GM11168 (cell line): ENCODE measurements at regions not wholly inside any gene's neighbourhood (a gene's known extent, or its start where the extent isn't known, plus 50 kb on each side); places are given as distances from the start of the nearest gene placed in this dataset.
"Not testable (repeated sequence)": the region's sequence is repeated elsewhere in the genome, so short reads cannot be mapped to it uniquely, and the experiment has no call there.

Source experiments
- in situ Hi-C: fragments of 300-500 bp; cut with MboI; formaldehyde crosslinking; loops from one replicate; pipeline ENCODE4 v1.12.0; 2022; ENCODE audit warnings: low sequenced_read_pairs; ENCODE audit not compliant: unreplicated experiment

DNA sequence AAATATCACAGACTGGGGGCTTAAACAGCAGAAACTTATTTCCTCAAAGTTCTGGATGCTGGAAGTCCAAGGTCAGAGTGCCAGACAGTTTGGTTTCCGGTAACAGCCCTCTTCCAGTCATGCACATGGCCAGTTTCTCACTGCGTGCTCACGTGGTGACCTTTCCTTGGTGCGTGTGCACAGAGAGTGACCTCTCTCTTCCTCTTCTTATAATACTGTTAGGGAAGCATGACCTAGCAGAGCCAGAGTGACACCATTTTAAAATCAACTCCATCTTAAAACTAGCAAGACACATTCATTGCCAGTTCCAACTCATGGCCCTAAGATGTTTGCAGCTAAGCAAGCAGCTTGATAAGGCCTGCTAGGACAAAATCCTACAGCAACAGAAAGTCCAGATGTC lies 221.5 kb upstream of the DAAM1 start:
- in situ Hi-C loops, result no loop called here

DNA sequence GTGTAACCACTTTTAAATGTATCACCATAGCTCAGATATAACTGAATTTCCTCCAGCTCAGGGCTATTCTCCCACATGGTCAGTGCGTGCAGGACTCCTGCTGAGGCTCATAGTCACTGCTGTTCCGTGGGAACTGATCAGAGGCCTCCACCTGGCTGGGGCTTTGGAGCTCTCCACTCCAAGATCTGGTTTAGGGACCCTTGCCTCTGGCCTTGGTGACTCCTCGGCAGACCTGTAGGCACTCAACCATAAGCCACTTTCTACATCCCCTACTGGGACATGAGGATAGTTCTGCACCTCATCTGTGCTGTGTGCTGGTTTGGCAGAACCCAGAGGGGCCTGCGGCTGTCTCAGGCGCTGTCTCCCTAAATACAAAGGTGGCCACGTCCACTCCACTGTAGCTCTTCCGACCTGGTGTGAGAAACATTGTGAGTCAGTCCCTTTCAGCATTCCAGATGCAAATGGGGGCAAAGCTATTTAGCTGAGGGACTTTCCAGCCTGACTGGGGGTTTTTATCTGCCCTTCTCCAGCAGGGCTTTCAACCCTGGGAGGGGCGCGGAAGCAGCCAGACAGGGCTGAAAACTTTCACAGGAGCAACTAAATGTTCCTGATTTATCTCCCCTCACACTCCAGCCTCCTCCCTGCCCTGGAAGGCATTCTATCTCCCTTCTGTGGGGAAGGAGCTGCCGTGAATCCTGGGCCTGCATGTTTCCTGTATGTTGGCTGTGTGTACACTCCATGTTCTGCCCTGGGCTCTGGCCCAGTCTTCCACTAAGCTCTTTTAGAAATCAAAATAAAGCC lies 218.3 kb upstream of the DAAM1 start:
- in situ Hi-C loops, result no loop called here

DNA sequence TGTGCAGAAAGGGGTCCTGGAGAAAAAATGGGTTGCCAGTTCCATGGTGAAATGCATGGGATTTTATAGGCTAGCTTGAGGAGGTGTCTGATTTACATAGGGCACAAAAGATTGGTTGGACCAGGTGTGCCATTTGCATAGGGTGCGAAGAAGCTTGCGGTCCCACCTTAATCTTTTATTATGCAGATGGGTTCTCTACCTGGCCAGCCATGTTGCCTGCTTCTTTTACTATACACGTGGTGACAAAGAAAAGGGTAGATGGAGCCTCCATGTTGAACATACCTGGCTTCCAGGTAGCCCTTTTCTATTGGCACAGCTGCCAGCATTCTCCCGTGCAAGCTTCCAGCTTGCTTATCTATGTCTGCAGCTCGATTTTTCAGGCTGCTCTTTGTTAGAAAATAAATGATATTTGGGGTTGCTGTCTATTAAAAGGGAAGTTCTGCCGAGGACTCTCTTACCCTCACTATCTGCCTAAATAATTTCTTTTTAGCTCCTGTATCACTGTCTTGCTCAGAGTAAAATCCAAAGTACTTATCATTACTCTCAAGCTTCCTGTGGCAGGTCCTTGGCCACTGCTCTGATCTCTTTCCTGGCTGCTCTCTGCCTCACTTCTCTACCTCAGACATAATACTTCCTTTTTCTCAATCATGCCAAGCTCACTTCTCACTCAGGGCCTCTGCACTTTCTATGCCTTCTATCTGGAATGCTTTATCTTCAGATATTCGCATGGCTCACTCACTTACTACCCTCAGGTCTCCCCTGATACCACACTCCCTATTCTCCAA lies 216.0 kb upstream of the DAAM1 start:
- in situ Hi-C loops, result no loop called here

DNA sequence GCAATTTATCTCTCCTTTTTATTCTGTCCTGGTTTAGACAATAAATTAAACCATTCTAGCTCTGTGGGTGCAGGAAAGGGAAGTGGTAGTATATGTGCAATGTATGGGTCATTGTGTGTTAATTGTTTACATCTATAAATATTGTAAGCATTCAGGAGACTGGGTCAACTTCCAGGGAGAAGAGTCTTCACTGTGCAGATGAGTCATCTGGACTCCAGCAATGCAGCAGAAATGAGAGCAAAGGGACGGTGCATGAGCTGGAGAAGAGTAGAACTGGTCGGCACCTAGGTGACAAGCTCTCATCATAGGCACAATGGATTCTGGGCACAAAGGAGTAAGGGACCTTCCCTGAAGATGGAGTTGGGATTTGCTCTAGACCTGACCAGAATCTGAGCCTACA lies 211.1 kb upstream of the DAAM1 start:
- in situ Hi-C loops, result no loop called here

DNA sequence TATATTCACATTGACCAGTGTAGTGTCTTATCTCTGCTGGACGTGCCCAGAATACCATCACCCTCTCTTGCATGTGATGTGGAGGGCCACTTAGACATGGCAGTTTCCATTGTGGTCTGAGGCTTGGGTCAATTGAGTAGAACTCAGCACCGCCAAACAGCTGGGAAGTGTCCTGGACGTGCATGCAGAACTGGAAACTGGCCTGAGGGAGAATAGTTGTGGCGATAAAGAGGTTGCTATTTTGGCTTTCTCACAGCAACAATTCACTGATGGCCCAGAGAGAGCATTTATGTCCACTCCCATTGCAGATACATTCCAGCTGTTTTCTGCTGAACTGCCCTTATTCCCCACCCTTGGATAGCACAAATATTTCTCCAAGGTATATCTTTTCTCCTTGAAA lies 210.1 kb upstream of the DAAM1 start:
- in situ Hi-C loops, result no loop called here

DNA sequence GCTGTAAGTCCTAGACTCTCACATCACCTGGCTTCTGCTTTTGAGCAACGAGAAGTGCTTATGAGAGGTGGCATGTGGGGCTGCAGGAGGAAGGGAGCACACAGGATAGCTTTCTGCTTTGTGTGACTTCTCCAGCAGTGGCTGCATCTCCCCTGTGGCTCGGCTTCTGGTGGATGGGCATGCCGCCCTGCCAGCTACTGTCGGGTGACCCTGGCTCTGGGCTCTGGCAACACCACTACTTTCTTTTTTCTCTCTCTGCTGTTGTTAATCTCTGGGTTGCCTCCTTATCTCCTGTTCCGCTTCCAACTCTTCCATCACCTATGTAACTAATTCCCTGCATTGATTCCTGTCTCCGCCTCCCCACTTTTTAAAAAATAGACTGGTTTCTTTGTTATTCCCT lies 209.1 kb upstream of the DAAM1 start:
- in situ Hi-C loops, result no loop called here

DNA sequence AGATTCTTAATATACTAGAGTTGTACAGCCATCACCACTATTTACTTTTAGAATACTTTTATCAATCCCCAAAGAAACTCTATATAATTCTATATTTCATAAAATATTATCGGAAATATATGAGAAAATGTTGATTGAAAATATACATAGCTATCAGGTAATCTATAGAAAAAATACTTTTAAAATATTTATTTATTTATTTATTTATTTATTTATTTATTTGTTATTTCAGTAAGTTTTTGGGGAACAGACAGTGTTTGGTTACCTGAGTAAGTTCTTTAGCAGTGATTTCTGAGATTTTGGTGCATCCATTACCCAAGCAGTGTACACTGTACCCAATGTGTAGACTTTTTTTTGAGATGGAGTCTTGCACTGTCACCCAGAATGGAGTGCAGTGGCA lies 206.6 kb upstream of the DAAM1 start:
- in situ Hi-C loops, result no loop called here

DNA sequence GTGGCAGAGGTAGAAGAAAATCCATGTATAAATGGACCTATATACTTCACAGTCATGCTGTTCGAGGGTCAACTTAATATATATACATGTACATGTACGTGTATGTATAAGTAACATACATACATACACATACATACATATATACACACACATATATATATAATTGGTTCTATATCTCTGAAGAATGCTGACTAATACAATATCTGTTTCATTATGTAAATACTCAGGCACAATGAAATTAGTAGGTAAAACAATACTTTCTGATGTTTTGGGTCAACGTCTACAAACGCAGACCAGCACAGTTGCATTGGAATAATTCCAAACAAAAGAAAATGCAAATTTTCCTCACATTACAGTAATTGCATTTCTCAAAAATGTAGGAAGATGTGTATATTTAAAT lies 202.7 kb upstream of the DAAM1 start:
- in situ Hi-C loops, result no loop called here

DNA sequence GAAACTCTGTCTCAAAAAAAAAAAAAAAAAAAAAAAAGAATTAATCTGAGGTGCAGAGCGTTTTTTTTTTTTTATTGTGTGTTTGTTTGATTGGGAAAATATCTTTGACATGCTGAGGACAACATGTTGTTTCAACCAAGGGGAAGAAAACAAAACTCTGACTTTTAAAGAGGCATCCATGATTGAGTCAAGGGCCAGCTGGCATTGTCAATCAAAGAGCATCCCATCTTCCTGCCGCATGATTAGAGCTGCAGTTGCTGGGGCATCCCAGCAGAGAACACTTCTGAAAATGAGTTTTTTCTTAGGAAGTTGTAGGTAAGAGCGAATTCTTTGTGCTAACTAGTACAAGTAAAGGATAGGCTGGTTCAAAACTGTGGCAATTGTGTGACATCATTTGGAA lies 200.9 kb upstream of the DAAM1 start:
- in situ Hi-C loops, result no loop called here

DNA sequence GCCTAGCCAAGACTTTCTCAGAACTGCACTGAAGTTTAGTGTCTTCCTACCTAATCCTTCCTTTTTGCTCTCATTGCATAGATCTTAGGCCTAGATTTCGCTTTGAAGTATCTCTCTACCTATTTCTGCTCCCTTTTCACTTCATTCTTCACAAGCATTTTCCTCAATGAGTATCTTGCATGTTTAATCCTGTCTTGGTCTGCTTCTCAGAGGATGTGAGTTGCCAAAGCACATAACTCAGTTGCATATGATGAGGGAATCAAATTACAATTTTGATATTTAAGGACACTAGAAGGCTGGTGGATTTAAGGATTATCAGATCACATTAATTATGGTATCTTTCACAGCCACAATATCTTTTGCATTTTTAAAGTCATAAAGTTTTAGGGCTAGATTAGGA lies 195.5 kb upstream of the DAAM1 start:
- in situ Hi-C loops, result no loop called here

DNA sequence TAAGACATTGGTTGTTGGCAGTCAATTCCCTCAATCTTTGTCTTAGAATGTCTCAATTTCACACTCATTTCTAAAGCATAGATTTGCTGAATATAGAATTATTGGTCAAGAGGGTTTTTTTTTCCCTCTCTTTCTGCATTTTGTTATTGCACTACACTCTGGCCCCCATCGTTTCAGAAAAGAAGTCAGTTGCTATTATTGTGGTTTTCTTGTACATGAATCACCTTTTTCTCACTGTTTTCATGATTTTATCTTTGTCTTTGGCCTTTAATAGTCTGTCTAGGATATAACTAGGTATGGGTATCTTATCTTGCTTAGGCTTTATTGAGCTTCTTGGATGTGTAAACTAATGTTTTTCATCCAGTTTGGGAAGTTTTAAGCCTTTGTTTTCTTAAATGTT lies 194.3 kb upstream of the DAAM1 start:
- in situ Hi-C loops, result no loop called here

DNA sequence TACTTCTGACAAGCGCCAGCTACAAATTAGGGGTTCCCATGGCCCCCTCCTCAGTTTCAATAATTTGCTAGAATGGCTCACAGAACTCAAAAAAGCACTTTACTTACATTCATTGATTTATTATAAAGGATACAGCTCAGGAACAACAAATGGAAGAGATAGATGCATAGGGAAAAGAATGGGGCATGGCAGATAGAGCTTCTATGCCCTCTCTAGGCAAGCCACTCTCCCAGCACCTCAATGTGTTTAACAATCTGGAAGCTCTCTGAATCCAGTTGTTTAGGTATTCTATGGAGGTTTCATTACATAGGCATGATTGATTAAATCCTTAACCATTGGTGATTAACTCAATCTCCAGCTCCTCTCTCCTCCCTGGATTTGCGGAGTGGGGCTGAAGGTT lies 184.5 kb upstream of the DAAM1 start:
- in situ Hi-C loops, result no loop called here

DNA sequence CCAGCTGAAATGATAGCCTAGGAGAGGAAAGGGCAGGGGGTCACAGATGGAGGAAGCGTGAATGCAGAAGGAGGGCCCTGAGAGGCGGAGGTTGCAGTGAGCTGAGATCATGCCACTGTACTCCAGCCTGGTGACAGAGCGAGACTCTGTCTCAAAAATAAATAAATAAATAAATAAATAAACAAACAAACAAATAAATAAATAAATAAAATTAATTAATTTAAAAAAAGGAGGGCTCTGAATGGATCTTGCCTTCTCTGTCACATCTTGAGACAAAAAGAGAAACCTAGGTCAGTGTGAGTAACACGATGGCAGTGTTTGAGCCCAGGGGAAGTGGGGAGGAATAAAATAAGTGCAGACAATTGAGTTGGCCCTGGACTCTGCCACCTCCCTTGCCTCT lies 182.3 kb upstream of the DAAM1 start:
- in situ Hi-C loops, result not testable (repeated sequence)

DNA sequence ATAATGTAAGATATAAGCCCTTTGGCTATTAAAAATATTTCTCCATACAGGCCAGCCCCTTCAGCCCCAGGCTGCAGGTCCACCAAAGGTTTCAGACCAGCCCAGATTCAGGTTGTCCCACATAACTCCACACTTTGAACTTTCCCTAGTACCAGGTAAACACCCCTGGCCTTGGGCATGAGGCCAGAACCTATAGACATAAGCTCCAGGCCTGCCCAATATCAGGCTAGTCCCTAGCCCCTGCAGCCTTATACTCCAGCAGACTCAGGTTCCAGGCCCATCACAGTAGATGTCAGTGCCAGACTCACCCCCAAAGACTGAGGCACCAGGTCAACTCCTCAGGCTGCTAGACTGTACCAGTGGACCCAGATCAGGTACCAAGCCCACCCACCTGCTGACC lies 178.5 kb upstream of the DAAM1 start:
- in situ Hi-C loops, result no loop called here

DNA sequence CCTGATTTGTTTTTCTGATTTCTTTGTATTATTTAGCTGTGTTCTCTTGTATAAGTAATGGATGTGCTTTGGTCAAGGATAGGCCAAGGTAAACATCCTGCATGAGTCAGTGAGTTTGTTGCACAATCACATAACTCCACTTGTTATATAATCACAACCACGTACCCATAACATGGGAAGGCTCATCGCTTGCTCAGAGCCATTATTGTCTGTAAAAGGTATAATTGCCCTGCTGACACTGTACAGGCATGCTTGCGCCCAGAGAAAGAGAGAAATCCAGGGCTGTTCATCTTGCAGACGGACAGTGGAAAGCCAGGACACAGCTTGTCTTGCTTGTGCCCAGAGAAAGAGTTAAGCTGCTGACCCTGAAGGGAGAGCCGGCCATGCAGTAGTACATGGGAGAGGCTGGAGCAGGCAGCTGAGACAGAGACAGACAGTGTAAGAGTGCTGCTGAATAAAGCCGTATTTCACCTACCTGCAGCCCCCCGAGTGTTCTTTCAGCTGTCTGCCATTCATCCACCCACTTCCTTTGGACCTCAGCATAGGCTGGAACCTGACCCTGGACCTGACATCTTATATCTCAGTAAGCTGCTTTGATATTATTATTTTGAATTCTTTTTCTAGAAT lies 174.7 kb upstream of the DAAM1 start:
- in situ Hi-C loops, result no loop called here

DNA sequence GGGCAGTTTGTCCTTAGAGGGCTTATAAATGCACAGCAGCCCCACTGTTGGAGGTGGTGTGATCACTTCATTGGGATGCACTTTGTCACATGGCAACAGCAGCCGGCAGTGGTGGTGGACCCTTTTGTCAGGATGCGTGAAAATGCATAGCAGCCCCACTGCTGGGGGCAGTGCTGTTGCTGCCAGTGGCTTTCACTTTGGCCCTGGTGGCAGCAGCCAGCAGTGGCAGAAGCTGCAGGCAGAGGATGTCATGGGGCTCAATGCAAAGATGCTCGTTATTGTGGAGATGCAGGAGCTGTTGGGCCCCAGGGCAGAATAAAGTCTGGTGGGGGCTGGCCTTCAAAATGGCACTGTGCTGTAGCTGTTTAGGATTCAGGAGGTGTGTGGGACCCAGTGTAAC lies 173.0 kb upstream of the DAAM1 start:
- in situ Hi-C loops, result no loop called here

DNA sequence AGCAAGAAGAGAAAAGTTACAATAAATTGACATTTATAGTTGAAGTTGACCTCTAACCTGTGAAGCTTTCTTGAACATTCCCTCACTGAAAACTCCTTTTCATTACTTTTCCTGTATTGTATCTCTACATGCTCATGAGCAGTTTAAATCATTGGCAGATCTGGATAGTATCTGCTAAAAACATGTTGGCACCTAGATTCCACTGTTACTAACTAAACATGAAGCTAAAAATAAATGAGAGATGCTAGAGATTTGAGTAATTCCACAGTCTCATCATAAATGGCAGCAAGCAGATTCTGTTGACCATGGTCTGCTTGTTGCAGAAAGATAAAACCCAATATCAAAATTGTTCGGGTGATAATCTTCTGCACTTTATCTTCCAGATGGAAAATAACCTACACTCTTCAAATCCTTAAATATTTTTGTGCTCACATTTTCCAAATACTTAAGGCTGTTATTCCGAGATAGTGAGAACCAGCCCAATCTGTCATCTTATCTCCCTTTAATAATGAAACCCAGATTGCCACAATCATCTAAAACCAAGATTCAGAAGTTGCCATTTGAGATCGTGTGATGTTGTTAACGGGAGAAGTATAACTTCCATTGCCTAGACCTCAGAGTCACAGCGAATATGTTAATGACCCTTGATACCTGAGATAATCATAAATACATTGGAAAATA lies 171.0 kb upstream of the DAAM1 start:
- in situ Hi-C loops, result no loop called here

DNA sequence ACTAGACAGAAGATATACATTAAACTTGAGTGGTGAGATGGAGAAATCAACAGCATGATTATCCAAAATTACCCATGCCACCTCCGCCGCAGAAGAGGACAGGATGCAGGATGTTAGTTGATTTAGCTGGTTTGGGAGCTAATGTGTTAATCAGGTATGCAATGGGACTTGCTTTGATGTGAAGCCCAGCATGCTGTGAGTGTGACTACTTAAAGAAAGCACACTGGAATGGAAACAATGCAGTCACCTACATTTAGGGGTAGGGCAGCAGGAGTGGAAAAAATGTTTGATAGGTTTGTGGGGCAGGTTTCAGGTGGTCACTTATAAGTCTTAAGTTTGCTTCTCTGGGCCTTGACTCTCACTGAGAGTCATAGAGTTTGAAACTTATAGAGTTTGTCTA lies 170.0 kb upstream of the DAAM1 start:
- in situ Hi-C loops, result no loop called here

DNA sequence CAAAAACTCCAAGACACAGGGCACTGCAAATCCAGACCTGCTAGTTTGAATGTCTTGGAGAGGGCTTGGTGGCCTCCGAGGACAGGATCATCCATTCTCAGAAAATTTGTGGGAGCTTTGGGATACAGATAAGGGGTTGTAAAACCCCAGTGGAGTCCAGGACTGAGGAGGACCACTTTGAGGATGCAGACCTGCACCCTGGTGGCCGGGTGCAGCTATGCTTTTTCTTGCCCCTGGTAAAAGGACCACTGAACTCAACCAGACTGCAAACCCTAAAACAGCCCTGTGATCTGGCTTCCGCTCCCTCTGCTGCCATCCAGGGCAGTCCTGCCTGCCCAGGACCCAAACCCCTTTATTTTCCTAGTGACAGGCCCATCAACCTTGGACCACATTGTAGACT lies 169.5 kb upstream of the DAAM1 start:
- in situ Hi-C loops, result no loop called here

DNA sequence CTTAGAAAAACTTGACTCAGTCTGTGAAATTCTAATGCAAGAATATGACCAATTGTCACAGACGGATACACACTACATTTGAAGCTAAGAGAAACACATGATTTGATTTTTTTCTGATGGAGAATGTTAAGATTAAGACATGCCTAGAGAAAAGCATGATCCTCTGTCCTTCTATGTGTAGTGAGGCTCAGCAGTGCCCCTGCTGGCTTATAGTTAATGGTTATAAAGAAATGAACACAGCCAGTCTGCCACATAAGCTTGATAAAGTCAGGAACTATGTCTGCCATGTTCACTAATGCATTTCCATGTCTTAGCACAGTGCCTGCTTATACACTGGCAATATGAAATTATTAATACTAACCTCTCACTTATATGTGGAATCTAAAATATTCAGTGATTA lies 168.1 kb upstream of the DAAM1 start:
- in situ Hi-C loops, result loop anchor here (5.0 kb wide), 1 partner anchor 427 kb away; no protein-coding TSS in a partner anchor

DNA sequence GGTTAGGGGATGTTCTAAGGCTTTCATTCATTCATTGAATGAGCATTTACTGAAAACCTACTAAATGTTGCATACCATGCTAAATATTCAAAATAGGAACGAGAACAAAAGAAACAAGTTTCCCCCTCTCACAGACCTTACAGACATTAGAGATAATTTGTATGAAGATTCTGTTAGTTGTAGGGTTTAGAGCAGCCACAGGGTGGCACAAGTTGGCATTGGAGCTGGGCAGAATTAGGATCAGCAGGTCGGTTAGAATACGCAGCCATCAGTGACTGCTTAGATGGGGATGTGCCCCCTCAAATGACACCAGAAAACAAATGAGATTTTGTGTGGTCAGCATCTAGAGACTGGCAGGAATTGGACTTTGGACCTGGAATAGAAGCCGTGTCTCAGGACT lies 166.3 kb upstream of the DAAM1 start:
- in situ Hi-C loops, result loop anchor here (5.0 kb wide), 1 partner anchor 425 kb away; no protein-coding TSS in a partner anchor
